SK-N-SH treated with all-trans-retinoic acid at 6 μM for 48 hours (cell line): ENCODE measurements at regions not wholly inside any gene's neighbourhood (a gene's known extent, or its start where the extent isn't known, plus 50 kb on each side); places are given as distances from the start of the nearest gene placed in this dataset.

Experiments used
- ARNTL ChIP-seq: fragments of 450-650 bp; formaldehyde crosslinking; IDR thresholded peaks from 2 replicates; pipeline ENCODE4 v1.5.0; 2020; ENCODE audit warnings: low read depth, mild to moderate bottlenecking, moderate library complexity, borderline replicate concordance
- BACH2 ChIP-seq: fragments of 250-450 bp; sonication (Bioruptor Pico); IDR thresholded peaks from 2 replicates; pipeline ENCODE4 v1.9.0; 2021; ENCODE audit warnings: mild to moderate bottlenecking, borderline replicate concordance
- CSDC2 ChIP-seq: fragments of 250-450 bp; sonication (Bioruptor Pico); IDR thresholded peaks from 2 replicates; pipeline ENCODE4 v1.5.0; 2020; ENCODE audit warnings: mild to moderate bottlenecking, moderate library complexity
- GLIS3 ChIP-seq: fragments of 250-450 bp; sonication (Bioruptor Pico); IDR thresholded peaks from 2 replicates; pipeline ENCODE4 v1.5.0; 2020; ENCODE audit warnings: mild to moderate bottlenecking, moderate library complexity
- PPARA ChIP-seq: fragments of 250-450 bp; sonication (Bioruptor Pico); IDR thresholded peaks from 2 replicates; pipeline ENCODE4 v1.5.0; 2020; ENCODE audit warnings: mild to moderate bottlenecking, borderline replicate concordance
- RARB ChIP-seq: fragments of 250-450 bp; sonication (Bioruptor Pico); IDR thresholded peaks from 2 replicates; pipeline ENCODE4 v1.8.0; 2021; ENCODE audit warnings: mild to moderate bottlenecking, moderate library complexity
- SNAI2 ChIP-seq: fragments of 250-450 bp; sonication (Bioruptor Pico); IDR thresholded peaks from 2 replicates; pipeline ENCODE4 v1.5.0; 2020; ENCODE audit warnings: mild to moderate bottlenecking, moderate library complexity
- ZFP30 ChIP-seq: fragments of 450-650 bp; formaldehyde crosslinking; IDR thresholded peaks from 2 replicates; pipeline ENCODE4 v1.5.0; 2022; ENCODE audit warnings: mild to moderate bottlenecking, moderate library complexity
- ZNF565 ChIP-seq: fragments of 450-650 bp; formaldehyde crosslinking; conservative IDR thresholded peaks from 2 replicates; pipeline ENCODE4 v1.5.0; 2020; ENCODE audit warnings: low read depth, mild to moderate bottlenecking, moderate library complexity
- TF ChIP-seq, protein P1 (sequence below): fragments of 250-450 bp; sonication (Bioruptor Pico); IDR thresholded peaks from 2 replicates; pipeline ENCODE4 v1.8.0; 2020; ENCODE audit warnings: mild to moderate bottlenecking, moderate library complexity, borderline replicate concordance
- TF ChIP-seq, protein P2 (sequence below): fragments of 250-450 bp; sonication (Bioruptor Pico); IDR thresholded peaks from 2 replicates; pipeline ENCODE4 v1.8.0; 2021; ENCODE audit warnings: low read depth, mild to moderate bottlenecking, moderate library complexity, borderline replicate concordance

DNA sequence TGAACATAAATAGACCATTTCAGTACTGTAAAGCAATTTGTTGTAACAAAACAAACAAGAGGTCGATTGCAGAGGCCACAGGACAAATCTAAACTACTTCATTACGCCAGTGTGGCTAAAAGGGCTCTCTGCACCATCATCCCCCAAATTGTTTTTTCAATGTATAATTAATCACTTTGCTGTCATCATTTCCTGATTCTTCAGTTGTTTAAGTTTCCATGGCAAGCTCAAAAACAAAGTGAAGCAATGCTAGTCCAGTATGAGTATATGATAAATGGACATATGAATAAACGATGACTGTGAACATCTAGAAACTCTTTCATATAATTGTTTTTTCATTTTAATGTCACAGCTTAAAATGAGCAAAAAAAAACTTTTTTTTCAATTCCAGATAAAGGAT is 235.4 kb upstream of the FGF13 start:
- TF ChIP-seq ARNTL (CRISPR knock-in tag) (no peak), GLIS3 (no peak), BACH2 (CRISPR knock-in tag) (no peak), ZFP30 (CRISPR knock-in tag) (no peak), ZNF565 (no peak), PPARA (no peak), RARB (no peak), SNAI2 (no peak), CSDC2 (no peak)
- TF ChIP-seq, protein P1, sequence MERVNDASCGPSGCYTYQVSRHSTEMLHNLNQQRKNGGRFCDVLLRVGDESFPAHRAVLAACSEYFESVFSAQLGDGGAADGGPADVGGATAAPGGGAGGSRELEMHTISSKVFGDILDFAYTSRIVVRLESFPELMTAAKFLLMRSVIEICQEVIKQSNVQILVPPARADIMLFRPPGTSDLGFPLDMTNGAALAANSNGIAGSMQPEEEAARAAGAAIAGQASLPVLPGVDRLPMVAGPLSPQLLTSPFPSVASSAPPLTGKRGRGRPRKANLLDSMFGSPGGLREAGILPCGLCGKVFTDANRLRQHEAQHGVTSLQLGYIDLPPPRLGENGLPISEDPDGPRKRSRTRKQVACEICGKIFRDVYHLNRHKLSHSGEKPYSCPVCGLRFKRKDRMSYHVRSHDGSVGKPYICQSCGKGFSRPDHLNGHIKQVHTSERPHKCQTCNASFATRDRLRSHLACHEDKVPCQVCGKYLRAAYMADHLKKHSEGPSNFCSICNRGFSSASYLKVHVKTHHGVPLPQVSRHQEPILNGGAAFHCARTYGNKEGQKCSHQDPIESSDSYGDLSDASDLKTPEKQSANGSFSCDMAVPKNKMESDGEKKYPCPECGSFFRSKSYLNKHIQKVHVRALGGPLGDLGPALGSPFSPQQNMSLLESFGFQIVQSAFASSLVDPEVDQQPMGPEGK (CRISPR knock-in tag) = no peak
- TF ChIP-seq, protein P2, sequence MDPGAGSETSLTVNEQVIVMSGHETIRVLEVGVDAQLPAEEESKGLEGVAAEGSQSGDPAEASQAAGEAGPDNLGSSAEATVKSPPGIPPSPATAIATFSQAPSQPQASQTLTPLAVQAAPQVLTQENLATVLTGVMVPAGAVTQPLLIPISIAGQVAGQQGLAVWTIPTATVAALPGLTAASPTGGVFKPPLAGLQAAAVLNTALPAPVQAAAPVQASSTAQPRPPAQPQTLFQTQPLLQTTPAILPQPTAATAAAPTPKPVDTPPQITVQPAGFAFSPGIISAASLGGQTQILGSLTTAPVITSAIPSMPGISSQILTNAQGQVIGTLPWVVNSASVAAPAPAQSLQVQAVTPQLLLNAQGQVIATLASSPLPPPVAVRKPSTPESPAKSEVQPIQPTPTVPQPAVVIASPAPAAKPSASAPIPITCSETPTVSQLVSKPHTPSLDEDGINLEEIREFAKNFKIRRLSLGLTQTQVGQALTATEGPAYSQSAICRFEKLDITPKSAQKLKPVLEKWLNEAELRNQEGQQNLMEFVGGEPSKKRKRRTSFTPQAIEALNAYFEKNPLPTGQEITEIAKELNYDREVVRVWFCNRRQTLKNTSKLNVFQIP (CRISPR knock-in tag) = no peak
